Left ventricle myocardium superior (tissue), 1 donor: ENCODE measurements at regions not wholly inside any gene's neighbourhood (a gene's known extent, or its start where the extent isn't known, plus 50 kb on each side); places are given as distances from the start of the nearest gene placed in this dataset.
"Not testable (repeated sequence)": the region's sequence is repeated elsewhere in the genome, so short reads cannot be mapped to it uniquely, and the experiment has no call there.

Experiments
- ATAC-seq: fragments of 200-7000 bp; cut with Tn5 transposase; one replicate; pipeline ENCODE4 v1.9.1; 2020; ENCODE audit warnings: mild to moderate bottlenecking, moderate library complexity
- DNase-seq: peaks from one replicate; pipeline ENCODE4 v3.0.0-alpha.2; 2020
- intact Hi-C: fragments of 100-400 bp; cut with micrococcal nuclease; formaldehyde crosslinking; loops from one replicate; pipeline ENCODE4 v1.11.0; 2022
- donor health status: DM: no; HTN: yes; CAD: no; lungs with severe emphysema.

GRCh38 chrX:3449287-3449686 lies 102.8 kb upstream of the MXRA5 start:
- ATAC-seq = peak; percentile 68
- intact Hi-C loops = no loop called here
- no peak for DNase-seq

- ATAC-seq = no peak
- no peak for DNase-seq
- intact Hi-C loops = no loop called here
Observed at GRCh38 chrX:3448563-3448962, 102.1 kb upstream of the MXRA5 start.

GRCh38 chrX:3445806-3446490 lies 99.5 kb upstream of the MXRA5 start:
- ATAC-seq (no peak), DNase-seq (no peak)
- intact Hi-C loops = no loop called here

GRCh38 chrX:3443184-3443583 lies 96.7 kb upstream of the MXRA5 start:
- no peak for DNase-seq
- ATAC-seq = peak; percentile 37
- intact Hi-C loops = no loop called here

- ATAC-seq (no peak), DNase-seq (no peak)
- intact Hi-C loops = no loop called here
Observed at GRCh38 chrX:3442691-3443090, 96.2 kb upstream of the MXRA5 start.

- no peak for ATAC-seq
Observed at GRCh38 chrX:3440981-3441380, 94.5 kb upstream of the MXRA5 start.

GRCh38 chrX:3435916-3436315 lies 89.5 kb upstream of the MXRA5 start:
- intact Hi-C loops, ATAC-seq, DNase-seq: not testable (repeated sequence)

More at GRCh38 chrX:3440981-3441380, 94.5 kb upstream of the MXRA5 start:
- no peak for DNase-seq
- intact Hi-C loops = no loop called here

GRCh38 chrX:3435057-3435456 lies 88.6 kb upstream of the MXRA5 start:
- no peak for ATAC-seq
- intact Hi-C loops = no loop called here
- no peak for DNase-seq

- intact Hi-C loops = no loop called here
- ATAC-seq (no peak), DNase-seq (no peak)
Observed at GRCh38 chrX:3428792-3429191, 82.3 kb upstream of the MXRA5 start.

GRCh38 chrX:3426552-3426951 lies 80.1 kb upstream of the MXRA5 start:
- no peak for DNase-seq
- intact Hi-C loops = no loop called here
- no peak for ATAC-seq

- DNase-seq (no peak), ATAC-seq (no peak)
- intact Hi-C loops = no loop called here
Observed at GRCh38 chrX:3425031-3425430, 78.6 kb upstream of the MXRA5 start.

GRCh38 chrX:3420316-3420715 lies 73.9 kb upstream of the MXRA5 start:
- intact Hi-C loops = no loop called here
- no peak for DNase-seq
- no peak for ATAC-seq

GRCh38 chrX:3415011-3415410 lies 68.6 kb upstream of the MXRA5 start:
- intact Hi-C loops = no loop called here
- ATAC-seq (no peak), DNase-seq (no peak)

GRCh38 chrX:3411626-3412025 lies 65.2 kb upstream of the MXRA5 start:
- intact Hi-C loops, ATAC-seq, DNase-seq: not testable (repeated sequence)

GRCh38 chrX:3409936-3410335 lies 63.5 kb upstream of the MXRA5 start:
- ATAC-seq, DNase-seq, intact Hi-C loops: not testable (repeated sequence)

GRCh38 chrX:3407781-3408180 lies 61.3 kb upstream of the MXRA5 start:
- intact Hi-C loops = no loop called here
- no peak for ATAC-seq
- DNase-seq = no peak

GRCh38 chrX:3407121-3407520 lies 60.7 kb upstream of the MXRA5 start:
- no peak for ATAC-seq
- intact Hi-C loops = no loop called here

GRCh38 chrX:3403748-3404147 lies 57.3 kb upstream of the MXRA5 start:
- intact Hi-C loops = no loop called here
- no peak for DNase-seq
- ATAC-seq = peak; percentile 66

More at GRCh38 chrX:3407121-3407520, 60.7 kb upstream of the MXRA5 start:
- no peak for DNase-seq
